H1 (cell line): ENCODE measurements at regions not wholly inside any gene's neighbourhood (a gene's known extent, or its start where the extent isn't known, plus 50 kb on each side); places are given as distances from the start of the nearest gene placed in this dataset.

Experiments
- JUND ChIP-seq: IDR thresholded peaks from 2 replicates; pipeline ENCODE4 v1.6.1; 2011; ENCODE audit warnings: mild to moderate bottlenecking, improper control_type of control experiment, low read length
- MAFK ChIP-seq: IDR thresholded peaks from 2 replicates; pipeline ENCODE4 v1.6.1; 2012; ENCODE audit warnings: low read depth, mild to moderate bottlenecking, improper control_type of control experiment, low read length
- NRF1 ChIP-seq: IDR thresholded peaks from 2 replicates; pipeline ENCODE4 v1.6.1; 2011; ENCODE audit warnings: mild to moderate bottlenecking, low read depth, low read length, improper control_type of control experiment
- RAD21 ChIP-seq, 2 experiments: IDR thresholded peaks in 1 of 2; conservative IDR thresholded peaks in 1 of 2; 2 replicates each; pipeline ENCODE4 v1.6.1; 2011; ENCODE audit warnings: low read depth in 2 of 2, low read length in 2 of 2, improper control_type of control experiment in 1 of 2, inconsistent platforms in 1 of 2, mild to moderate bottlenecking in 1 of 2, moderate library complexity in 1 of 2
- SP1 ChIP-seq: IDR thresholded peaks from 2 replicates; pipeline ENCODE4 v1.6.1; 2011; ENCODE audit warnings: low read depth, low read length
- TF ChIP-seq, protein P1 (sequence below): IDR thresholded peaks from 2 replicates; pipeline ENCODE4 v1.6.1; 2011; ENCODE audit warnings: low read length, improper control_type of control experiment

DNA sequence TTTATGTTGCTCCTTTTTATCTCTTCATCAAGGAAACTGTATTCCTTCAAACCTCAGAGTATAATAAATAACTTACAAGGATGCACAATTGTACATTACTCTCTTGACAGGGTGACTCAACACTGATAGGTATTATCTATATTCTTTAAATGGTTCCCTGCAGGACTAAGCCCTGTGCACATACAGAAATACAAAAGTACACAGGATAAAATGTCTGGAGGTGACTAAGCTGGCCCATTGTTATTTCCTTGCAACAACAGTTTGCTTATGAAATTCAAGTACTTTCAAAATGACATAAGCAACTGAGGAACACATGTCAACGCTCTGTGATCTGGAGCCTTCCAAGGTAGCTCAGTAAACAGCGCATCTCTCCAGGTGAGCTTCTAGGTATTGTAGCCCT lies 83.8 kb upstream of the RPL34 start (continued):
- TF ChIP-seq MAFK (no peak), NRF1 (no peak), RAD21 (IDR thresholded peaks at IDR 0.05 in 1 of 2, conservative IDR thresholded peaks at IDR 0.05 in 1 of 2; ENCODE audit: low read depth in 2 of 2, low read length in 2 of 2) (no peak), JUND (no peak), SP1 (no peak)
- TF ChIP-seq, protein P1, sequence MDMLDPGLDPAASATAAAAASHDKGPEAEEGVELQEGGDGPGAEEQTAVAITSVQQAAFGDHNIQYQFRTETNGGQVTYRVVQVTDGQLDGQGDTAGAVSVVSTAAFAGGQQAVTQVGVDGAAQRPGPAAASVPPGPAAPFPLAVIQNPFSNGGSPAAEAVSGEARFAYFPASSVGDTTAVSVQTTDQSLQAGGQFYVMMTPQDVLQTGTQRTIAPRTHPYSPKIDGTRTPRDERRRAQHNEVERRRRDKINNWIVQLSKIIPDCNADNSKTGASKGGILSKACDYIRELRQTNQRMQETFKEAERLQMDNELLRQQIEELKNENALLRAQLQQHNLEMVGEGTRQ = no peak
